ENCODE measurements at regions not wholly inside any gene's neighbourhood (a gene's known extent, or its start where the extent isn't known, plus 50 kb on each side); places are given as distances from the start of the nearest gene placed in this dataset.
"Not testable (repeated sequence)": the region's sequence is repeated elsewhere in the genome, so short reads cannot be mapped to it uniquely, and the experiment has no call there.

GRCh38 chr9:90526386-90526785 lies 116.2 kb downstream of the DIRAS2 start:
- H3K4me3 ChIP-seq (ENCODE audit: low read length) = no peak overlapping the region
- H3K9me2 ChIP-seq (ENCODE audit: insufficient read depth, low read length) = no peaks in the 10 kb centered on the region
- no peaks in the 10 kb centered on the region for H3F3A ChIP-seq (ENCODE audit: insufficient read depth, low read length, poor library complexity, severe bottlenecking)
- no peaks in the 10 kb centered on the region for H3K27me3 ChIP-seq (ENCODE audit: insufficient read depth, low read depth, low read length)
- no peaks in the 10 kb centered on the region for H4K20me1 ChIP-seq (ENCODE audit: insufficient read depth)
- no peak overlapping the region for H2AFZ ChIP-seq (ENCODE audit: low read depth, low read length)
- no peaks in the 10 kb centered on the region for H3K36me3 ChIP-seq (ENCODE audit: insufficient read depth, low read length)
- H3K4me2 ChIP-seq (ENCODE audit: low read length) = no peak overlapping the region
- no peak overlapping the region for H3K9ac ChIP-seq (ENCODE audit: low read length)
- no peaks in the 10 kb centered on the region for H3K9me3 ChIP-seq (ENCODE audit: low read length)
- TF ChIP-seq EP300 (conservative IDR thresholded peaks at IDR 0.05; ENCODE audit: poor library complexity, severe bottlenecking) = no peak
- no peak for TF ChIP-seq CTCF (IDR thresholded peaks at IDR 0.05; ENCODE audit: poor library complexity, severe bottlenecking)
- no peak for TF ChIP-seq REST (IDR thresholded peaks at IDR 0.05; ENCODE audit: borderline replicate concordance)
- TF ChIP-seq TAF1 (IDR thresholded peaks at IDR 0.05; ENCODE audit: low read depth) = no peak
- no peak for TF ChIP-seq POLR2AphosphoS5 (IDR thresholded peaks at IDR 0.05)
- TF ChIP-seq EZH2 (IDR thresholded peaks at IDR 0.05; ENCODE audit: borderline replicate concordance, insufficient read depth, low read length, poor library complexity, severe bottlenecking) = no peak
- TF ChIP-seq RAD21 (conservative IDR thresholded peaks at IDR 0.05) = no peak
- no peak for TF ChIP-seq SMC3 (conservative IDR thresholded peaks at IDR 0.05; ENCODE audit: poor library complexity)
- TF ChIP-seq MXI1 (conservative IDR thresholded peaks at IDR 0.05; ENCODE audit: poor library complexity, severe bottlenecking) = no peak
- no peaks in the 10 kb centered on the region for H3K79me2 ChIP-seq (replicated peaks; ENCODE audit: insufficient read depth, low read length)
- H3K27ac ChIP-seq (ENCODE audit: low read length) = no peak overlapping the region

GRCh38 chr9:90536094-90536493 lies 106.5 kb downstream of the DIRAS2 start:
- H2AFZ ChIP-seq (ENCODE audit: low read depth, low read length); H3K27me3 ChIP-seq (ENCODE audit: insufficient read depth, low read depth, low read length); H3K9me3 ChIP-seq (ENCODE audit: low read length); H3K4me2 ChIP-seq (ENCODE audit: low read length); H4K20me1 ChIP-seq (ENCODE audit: insufficient read depth); H3K9me2 ChIP-seq (ENCODE audit: insufficient read depth, low read length); H3F3A ChIP-seq (ENCODE audit: insufficient read depth, low read length, poor library complexity, severe bottlenecking); H3K9ac ChIP-seq (ENCODE audit: low read length); H3K27ac ChIP-seq (ENCODE audit: low read length); H3K79me2 ChIP-seq (replicated peaks; ENCODE audit: insufficient read depth, low read length); H3K36me3 ChIP-seq (ENCODE audit: insufficient read depth, low read length); H3K4me3 ChIP-seq (ENCODE audit: low read length): not testable (repeated sequence)

- Histone ChIP-seq H3K9me3 (ENCODE audit: low read length) (no peaks in the 10 kb centered on the region), H3K27ac (ENCODE audit: low read length) (no peak overlapping the region), H3F3A (ENCODE audit: insufficient read depth, low read length, poor library complexity, severe bottlenecking) (no peaks in the 10 kb centered on the region), H3K27me3 (ENCODE audit: insufficient read depth, low read depth, low read length) (no peaks in the 10 kb centered on the region), H3K4me3 (ENCODE audit: low read length) (no peak overlapping the region), H3K79me2 (replicated peaks; ENCODE audit: insufficient read depth, low read length) (no peaks in the 10 kb centered on the region), H3K9me2 (ENCODE audit: insufficient read depth, low read length) (no peaks in the 10 kb centered on the region), H3K36me3 (ENCODE audit: insufficient read depth, low read length) (no peaks in the 10 kb centered on the region), H3K4me2 (ENCODE audit: low read length) (no peak overlapping the region), H3K9ac (ENCODE audit: low read length) (no peak overlapping the region), H4K20me1 (ENCODE audit: insufficient read depth) (no peaks in the 10 kb centered on the region), H2AFZ (ENCODE audit: low read depth, low read length) (no peak overlapping the region)
- TF ChIP-seq POLR2AphosphoS5 (IDR thresholded peaks at IDR 0.05) = no peak
Measured at GRCh38 chr9:90538566-90538965, 104.1 kb downstream of the DIRAS2 start.
